GM18858 (cell line): ENCODE measurements at regions not wholly inside any gene's neighbourhood (a gene's known extent, or its start where the extent isn't known, plus 50 kb on each side); places are given as distances from the start of the nearest gene placed in this dataset.

Source experiments
- ATAC-seq: cut with Tn5 transposase; IDR thresholded peaks from one replicate; pipeline ENCODE4 v1.9.1; 2021; ENCODE audit not compliant: unreplicated experiment

DNA sequence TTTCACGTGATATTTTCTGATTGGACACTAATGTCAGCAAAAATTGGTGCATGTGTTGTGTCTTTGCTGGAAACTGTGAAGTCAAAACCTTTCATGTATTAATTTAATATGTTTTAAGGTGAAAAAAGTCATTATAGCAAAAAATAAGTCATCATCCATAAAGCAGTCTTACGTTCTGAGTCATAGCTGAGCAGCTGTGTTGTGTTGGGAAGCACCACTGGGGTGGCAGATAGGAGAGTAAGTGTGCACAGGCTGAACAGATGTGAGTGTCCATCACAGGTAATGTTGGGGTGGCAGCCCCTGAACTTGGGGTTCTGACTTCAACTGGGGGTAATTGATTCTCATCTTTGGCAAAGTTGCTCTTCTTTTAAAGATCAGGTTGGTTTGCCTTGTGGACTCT, 156.8 kb downstream of the NXNL2 start:
- no peak for ATAC-seq

GRCh38 chr9:88692827-88693226, 157.8 kb downstream of the NXNL2 start:
- no peak for ATAC-seq

DNA sequence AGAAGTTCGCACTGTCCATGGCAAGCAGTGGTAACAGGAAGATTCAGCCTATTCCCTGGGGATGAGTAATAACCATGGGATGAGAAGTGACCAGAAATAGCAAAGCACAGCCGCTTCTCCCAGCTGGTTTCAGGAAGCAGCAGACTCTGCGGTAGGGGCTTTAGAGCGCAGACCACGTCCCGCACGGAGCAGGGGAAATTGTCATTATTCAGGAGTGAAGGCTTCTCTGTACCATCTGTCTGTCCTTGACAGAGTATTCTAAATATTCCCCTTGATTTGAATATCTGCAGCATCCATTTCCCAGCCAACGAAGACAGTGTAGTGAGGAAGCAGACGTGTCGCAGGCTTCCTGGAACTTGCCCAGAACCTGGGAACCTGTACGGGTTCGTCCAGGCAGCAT, 159.6 kb downstream of the NXNL2 start:
- no peak for ATAC-seq

GRCh38 chr9:88696501-88696900, 161.5 kb downstream of the NXNL2 start:
- no peak for ATAC-seq

DNA sequence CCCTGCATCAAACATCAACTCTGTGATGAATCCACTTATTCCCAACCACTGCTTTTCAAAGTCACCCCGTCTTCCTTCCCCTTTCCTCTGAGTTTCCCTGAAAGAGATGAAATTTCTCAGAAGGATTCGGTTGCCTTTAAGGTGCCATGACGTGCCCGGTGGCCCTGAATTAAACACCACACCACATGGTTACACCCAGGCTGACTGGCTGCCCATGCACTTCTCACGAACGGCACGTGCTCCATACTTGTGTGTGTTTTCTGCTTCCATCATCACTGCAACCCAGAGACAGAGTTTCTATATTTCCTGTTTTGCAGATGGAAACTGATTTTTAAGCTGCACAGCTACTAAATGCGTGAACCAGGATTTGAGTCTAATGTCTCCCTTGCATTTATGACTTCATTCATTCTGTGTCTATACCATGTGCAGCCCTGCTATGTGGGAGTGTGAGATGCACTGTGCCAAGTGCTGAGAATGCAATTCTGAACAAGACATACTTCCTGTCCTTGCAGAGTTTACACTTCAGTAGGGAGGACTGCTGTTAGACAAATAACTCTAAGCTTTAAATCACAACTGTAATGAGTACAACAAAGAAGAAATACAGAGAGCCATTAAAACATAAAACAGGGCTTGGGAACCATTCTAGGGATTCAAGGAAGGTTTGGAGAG, 162.9 kb downstream of the NXNL2 start:
- no peak for ATAC-seq

DNA sequence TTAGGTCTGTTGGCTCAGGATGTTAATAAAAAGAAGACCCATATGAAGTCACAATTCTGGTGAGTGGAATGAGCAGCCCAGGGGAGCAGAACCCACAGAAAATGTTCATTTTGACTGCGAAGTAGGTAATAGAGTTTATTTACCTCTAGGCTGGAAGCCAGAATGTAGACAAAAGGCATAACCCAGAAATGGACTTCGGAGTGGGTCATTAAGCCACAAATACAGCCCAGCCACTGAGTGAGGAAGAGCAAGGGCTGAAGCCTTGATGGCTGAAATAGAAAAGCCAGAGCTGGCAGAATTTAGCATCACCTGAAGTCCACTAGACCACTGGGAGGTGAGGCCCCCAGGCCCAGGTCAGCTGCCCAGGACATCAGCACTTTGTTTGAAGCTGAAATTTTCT, 168.0 kb downstream of the NXNL2 start:
- no peak for ATAC-seq

- ATAC-seq = no peak
Observed at GRCh38 chr9:88706193-88707113, 171.5 kb downstream of the NXNL2 start.

DNA sequence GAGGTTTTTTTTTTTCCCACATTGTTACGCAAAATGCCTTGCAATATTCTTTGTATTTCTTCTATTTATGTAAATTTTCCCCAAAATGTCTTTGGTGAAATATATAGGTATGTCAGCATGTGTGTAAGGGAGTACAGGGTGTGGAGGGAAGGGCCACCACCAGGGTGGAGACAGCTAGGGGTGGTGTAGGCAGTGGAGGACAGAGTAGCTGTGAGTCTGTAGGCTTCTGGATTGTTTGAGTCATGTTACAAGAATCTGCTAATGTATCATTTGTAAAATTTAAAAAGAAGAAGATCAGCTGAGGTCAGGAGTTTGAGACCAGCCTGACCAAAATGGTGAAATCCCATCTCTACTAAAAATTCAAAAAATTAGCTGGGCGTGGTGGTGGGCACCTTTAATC, 175.5 kb downstream of the NXNL2 start:
- ATAC-seq = no peak

GRCh38 chr9:88711719-88712118, 176.7 kb downstream of the NXNL2 start:
- ATAC-seq = no peak

GRCh38 chr9:88712484-88712883, 177.5 kb downstream of the NXNL2 start:
- ATAC-seq = no peak

DNA sequence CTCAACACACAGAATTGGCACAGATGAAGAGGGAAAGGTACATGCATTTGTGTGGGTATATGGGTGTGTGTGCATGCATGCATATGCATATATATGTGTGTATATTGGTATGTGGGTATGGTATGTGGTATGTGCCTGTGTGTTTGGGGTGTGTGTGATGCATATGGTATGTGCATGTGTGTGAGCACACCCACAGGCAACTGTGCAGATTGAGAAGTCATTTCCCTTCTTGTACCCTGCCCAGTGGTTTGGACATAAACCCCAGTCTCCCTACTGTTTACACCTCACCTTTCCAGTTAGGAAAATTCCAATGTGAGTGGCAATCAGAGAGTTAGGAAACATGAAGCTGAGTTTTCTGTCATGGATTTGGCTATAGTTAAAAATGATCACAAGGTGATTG, 178.0 kb downstream of the NXNL2 start:
- no peak for ATAC-seq

DNA sequence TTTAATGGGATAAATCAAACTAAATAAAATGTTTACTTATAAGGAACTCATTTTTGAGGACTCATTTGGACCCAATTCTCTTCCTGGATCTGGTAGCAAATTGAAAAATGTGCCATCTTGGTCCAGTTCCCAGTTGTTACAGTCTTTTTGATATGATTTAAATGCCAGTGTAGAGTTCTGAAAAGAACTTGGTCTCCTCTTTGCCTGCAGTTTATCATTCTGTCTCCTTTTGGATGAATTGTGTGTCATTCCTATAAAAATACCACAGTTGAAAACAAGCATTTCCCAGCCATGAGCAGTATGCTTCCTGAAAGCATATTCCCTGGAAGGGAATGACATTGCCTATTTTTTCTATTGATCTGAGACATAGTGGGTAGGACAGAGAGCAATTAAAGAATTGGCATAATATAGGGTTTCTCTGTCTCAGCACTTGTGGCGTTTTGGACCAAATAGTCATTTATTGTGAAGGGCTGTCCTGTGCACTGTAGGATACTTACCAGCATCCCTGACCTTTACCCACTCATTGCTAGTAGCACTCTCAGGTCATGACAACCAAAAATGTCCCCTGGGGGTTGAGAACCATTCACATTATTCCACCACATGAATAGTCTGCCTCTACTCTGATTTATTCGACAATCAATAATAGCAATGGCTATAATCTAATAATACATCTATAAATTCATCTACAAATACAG, 181.8 kb downstream of the NXNL2 start:
- no peak for ATAC-seq

- no peak for ATAC-seq
Observed at GRCh38 chr9:88721025-88721424, 186.0 kb downstream of the NXNL2 start.

GRCh38 chr9:88721495-88722279, 186.7 kb downstream of the NXNL2 start:
- no peak for ATAC-seq

DNA sequence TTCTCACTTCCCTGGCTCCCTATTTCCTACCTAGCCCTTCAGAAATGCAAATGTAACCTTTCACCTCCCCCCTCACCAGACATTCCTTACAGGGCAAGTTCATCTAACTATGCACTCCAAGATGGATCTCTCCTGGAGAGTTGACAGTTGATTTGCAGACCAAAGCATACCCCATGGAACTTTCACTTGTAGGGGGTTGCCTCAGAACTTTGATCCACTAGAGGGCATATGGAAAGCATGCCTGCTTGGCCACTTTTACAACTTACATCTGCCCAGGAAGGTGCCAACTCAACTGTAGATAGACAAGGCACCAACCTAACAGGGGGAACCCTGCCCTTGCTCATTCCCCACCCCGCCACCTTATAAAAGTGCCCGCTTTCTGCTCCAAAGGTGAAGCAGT, 187.8 kb downstream of the NXNL2 start:
- ATAC-seq = no peak

GRCh38 chr9:88723751-88724150, 188.8 kb downstream of the NXNL2 start:
- no peak for ATAC-seq

GRCh38 chr9:88724331-88724730, 189.4 kb downstream of the NXNL2 start:
- no peak for ATAC-seq

DNA sequence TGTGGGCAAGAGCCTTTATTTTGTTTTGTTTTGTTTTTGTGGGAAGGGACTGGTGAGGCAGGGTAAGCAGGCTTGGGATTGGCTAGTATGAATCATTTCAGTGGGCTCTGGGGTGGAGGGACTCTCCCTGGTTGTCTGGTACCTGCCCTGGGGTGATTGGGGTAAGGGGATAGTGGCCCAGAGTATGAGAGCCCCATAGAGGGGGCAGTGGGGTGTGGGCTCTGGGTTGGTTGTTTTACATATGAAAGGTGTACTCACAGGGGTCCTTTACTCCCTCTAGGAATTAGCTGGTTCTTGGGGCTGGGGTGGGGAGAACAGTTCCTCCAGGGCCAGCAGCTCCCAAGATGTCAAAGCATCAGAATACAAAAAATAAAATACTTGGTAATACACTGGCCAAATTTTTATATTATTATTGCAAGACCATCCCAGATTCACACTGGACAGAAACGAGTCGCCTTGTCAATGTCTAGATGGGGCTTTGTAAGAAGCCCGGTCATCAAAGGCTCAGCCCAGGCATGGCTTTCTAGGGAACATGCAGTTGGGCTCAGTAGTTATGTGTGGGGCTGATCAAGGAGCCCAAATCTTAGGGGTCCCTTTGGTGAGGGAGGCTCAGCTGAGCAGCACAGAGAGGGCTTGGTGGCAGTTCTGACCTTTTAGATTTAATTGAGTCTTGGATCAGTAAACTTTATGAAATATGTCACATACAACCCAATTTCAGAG, 190.5 kb downstream of the NXNL2 start:
- no peak for ATAC-seq

DNA sequence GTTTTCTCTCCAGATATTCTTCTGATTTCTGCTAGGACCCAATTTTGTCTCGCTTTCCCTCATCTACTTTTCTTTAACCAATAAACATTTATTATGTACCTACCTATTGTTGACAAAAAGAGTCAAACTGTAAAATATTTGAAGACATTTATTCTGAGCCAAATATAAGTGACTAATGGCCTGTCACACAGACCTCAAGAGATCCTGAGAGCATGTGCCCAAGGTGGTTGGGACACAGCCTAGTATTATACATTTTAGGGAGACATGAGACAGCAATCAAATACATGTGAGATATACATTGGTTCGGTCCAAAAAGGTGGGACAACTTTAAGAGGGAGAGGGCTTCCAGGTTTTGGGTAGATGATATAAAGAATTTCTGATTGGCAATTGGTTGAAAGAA, 191.8 kb downstream of the NXNL2 start:
- ATAC-seq = no peak

GRCh38 chr9:88730780-88731179, 195.8 kb downstream of the NXNL2 start:
- no peak for ATAC-seq
